Stimulated activated CD4-positive, alpha-beta T cell treated with anti-CD3 and anti-CD28 coated beads, Interleukin-2, amount 100 ng/mL, for 48 hours (primary cell): ENCODE measurements at regions not wholly inside any gene's neighbourhood (a gene's known extent, or its start where the extent isn't known, plus 50 kb on each side); places are given as distances from the start of the nearest gene placed in this dataset.

Experiments used
- DNase-seq, 2 donors: peaks; one replicate each; pipeline ENCODE4 v3.0.0-alpha.2; 2020

DNA sequence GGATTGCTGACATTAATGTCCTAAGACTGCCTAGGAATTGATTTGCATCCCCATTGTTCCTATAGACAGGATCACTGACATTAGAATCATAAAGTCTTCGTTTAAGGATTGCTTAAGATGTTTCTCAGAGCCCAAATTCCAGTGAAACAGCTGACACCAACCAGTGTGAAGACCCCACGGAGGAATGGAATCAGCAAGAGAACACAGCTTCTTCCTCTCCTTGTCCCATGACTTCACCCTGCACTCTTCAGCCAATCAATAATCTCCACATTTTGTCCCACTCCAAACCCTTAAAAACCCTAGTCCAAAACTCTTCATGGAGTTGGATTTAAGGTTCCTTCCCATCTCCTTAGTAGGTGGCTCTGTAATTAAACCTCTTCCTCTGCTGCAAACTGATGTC is 157.0 kb upstream of the NDUFV2 start:
- no peak for DNase-seq

DNA sequence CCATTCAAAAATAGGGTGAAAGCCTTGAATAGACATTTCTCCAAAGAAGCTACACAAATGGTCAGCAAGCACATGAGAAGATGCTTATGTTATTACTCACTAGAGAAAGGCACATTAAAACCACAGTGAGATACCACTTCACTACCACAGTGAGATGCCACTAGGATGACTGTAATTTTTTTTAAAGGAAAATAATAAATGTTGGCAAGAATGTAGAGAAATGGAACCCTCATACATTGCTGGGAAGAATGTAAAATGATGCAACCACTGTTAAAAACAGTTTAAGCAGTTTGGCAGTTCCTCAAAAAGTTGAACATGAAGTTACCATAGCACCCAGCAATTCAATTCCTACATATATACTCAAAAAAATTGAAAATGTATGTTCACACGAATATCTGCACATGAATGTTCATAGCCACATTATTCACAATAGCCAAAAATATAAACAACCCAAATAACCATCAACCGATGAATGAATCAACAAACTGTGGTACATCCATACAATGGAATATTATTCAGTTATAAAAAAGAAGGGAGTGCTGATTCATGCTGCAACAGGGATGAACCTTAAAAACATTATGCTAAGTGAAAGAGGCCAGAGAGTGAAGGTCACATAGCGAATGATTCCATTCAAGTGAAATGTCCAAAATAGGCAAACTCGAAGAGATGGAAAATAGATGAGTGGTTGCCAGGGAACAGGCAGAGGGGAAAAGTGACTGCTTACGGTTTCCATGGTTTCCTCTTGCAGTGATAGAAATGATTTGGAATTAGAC is 156.2 kb upstream of the NDUFV2 start:
- DNase-seq, result no peak

DNA sequence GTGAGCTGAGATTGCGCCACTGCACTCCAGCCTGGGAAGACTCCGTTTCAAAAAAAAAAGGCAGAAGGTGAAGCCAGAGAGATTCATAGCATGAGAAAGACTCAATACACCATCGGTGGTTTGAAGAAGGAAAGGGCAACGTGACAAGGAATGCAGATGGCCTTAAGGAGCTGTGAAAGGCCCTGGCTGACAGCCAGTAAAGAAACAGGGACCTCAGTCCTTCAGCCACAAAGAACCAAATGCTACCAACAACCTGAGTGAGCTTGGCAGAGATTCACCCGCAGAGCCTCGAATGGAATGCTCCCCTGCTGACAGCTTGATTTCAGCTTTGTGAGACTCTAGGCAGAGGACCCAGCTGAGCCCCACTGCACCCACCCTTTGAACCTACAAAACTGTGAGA is 154.9 kb upstream of the NDUFV2 start:
- no peak for DNase-seq

DNA sequence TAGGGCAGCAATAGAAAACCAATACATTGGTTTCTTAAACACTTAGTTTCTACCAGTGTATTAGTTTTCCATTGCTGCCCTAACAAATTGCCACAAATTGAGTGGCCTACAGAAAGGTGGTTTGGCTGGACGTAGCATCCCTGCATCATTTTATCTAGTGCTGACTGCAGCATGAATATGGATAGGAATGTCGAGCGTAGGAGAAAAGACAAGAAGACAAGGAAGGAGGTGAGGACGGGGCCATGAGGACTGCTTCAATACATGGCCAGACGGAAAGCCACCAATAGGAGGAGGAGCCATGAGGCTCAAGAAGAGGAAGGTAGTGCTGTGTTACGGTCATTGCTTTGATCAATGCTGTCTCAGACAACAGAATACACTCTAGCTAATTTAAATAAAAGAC is 154.5 kb upstream of the NDUFV2 start:
- no peak for DNase-seq

DNA sequence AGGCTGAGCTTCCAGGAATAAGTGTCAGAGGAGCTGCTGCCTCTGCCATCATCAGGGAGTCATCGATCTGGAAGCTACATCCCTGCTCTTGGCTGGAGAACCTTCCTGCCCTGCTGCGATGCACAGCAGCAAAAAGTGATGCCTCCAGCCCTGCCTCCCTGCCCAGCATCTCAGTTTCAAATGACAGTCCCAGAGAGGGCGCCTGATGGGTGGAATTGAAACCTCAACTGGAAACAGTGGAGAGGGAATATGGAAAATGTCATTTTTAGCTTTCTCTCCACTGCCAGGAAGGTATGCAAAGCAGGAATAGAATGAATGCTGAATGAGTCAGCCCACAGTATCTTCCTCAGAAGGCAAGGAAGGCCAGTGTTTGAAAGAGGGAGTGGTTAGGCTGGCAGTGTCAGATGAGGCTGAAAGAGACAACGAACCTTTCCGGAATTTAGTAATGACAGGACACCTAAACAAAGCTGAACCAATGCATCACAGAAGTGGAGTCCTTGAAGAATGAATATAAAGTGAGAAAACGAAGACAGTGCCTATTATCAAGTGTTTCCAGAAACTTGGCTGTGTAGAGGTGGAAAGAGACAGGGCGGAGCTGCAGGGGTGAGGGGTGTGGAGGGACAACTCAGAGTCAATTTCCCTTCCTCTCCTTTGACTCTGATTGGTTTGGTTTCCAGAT is 153.9 kb upstream of the NDUFV2 start:
- DNase-seq, result no peak

DNA sequence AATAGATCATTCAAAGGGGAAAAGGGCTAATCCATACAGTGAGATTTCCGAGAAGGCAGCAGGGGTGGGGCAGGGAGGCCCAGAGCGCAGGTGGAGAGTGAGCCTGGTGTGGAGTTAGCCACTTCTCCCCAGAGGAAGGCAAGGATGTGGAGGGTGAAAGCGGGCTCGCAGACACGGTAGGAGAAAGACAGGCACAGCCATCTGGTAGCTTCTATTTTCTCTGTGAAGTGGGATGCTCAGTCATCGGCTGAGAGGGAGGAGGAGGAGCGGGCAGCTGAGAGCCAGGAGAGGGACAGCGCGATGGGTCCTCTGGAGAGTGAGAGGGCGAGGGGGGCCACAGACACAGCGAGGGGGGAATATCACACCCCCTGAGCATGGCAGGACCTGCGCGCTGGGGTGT is 153.3 kb upstream of the NDUFV2 start:
- DNase-seq, result no peak

DNA sequence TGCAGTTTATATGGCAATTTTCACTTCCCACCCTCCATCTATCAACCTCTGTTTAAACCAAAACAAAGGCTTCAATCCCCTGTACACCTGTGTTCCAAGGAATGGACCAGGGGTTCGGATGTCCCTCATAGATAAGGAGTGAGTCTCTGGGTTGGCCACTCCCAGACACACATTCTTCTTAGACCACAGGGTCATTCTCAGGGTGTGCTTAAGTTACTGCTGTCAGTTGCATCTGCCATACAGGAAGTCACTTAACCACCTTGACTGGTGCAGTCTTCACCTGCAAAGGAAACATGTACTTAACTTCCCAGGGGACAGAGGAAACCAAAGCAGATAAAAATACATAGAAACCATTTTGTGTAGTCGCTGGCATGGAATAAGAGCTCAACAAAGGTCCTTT is 151.0 kb upstream of the NDUFV2 start:
- no peak for DNase-seq

DNA sequence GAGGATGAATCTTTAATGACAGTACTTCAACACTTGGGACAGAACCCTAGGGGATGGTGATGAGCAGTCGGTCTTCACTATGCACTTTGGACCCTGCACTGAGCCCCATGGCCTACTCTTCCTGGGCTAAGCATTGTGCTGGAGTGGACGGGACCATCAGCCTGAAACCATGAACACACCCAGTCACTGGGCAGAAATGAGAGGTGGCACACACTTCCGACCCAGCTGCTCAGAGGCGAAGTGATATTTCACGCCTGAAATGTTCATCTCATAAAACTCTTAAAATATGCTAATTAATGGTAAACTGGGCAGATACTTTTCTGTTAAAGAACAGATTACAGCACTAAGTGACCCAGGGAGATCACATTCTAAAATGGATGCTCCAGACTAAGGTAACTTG is 150.3 kb upstream of the NDUFV2 start:
- no peak for DNase-seq

DNA sequence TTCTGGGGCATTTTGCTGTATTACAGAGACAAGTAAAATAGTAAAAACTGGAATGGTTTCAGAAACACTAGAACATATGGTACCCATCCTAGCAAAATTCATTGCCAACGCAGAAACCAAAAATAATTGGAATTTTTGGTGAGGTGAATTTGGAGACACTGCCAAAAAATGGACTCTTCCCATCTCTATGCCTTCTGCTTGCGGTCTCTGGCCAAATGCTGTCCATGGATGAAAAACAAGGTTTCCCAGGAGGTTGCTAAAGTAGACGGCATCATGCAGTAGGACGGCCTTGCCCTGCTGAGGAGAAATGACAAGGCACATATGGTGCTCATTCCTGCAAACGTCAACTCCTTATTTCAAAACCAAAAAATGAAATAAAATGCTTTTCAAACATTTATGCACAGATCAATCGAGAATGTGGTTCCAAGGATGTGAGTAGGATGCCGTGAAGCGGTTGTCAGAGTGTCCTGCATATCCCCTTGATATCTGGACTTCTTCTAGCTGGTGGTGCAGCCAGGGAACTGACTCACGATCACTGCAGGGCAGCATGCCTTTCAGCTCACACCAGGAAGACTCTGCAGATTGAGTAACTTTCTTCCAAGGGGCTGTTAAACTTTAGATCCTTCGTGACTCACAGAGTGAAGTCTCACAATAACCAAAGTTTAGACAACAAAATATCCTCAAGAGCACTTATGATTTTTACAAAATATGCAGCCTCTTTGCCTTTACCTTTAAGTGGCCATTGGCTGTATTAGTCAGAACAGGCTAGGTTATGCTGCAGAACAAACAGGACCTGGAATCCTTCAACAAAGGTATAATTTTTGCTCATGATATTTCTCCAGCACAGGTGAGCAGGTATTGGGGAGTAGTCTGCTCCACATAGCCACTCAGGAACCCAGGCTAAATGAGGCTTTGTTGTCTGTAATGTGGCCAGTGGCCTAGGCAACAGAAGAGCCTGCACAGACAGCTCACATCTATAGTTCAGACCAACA is 149.4 kb upstream of the NDUFV2 start:
- DNase-seq, result no peak

DNA sequence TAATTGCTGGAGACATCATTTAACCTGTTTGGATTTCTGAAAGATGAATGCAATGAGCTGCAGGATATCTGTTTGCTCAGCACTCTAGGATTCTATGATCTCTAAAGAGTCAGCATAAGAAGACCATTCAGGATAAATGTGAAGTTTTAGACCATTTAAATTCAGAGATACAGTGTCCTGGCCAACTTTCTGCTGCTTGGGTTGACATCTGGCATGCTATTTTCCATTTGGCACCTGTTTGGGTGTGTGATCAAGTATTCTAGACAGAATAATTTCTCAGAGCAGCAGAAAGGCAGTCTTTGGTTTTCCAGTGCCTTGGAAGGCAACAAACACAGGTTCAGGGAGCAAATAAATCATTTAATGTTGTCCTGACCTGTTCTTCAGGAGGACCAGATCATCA is 144.8 kb upstream of the NDUFV2 start:
- no peak for DNase-seq

DNA sequence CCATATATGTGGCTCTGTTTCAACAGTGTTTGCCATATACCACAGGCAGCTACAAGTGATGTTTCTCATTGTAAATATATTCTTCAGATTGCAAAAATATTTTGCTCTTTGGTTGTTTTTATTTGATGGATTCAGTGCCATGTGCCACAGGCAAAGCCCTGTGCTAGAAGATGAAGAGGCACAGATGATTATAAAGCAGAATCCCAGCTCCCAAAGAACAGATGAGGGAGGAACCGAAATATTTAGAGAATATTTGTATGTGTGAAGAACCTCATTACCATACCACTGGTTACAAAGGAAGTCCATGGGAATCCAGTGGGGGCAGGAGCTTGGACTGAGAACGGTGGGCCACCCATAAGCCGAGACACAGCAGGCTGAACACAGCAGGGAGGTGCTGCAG is 143.8 kb upstream of the NDUFV2 start:
- no peak for DNase-seq

DNA sequence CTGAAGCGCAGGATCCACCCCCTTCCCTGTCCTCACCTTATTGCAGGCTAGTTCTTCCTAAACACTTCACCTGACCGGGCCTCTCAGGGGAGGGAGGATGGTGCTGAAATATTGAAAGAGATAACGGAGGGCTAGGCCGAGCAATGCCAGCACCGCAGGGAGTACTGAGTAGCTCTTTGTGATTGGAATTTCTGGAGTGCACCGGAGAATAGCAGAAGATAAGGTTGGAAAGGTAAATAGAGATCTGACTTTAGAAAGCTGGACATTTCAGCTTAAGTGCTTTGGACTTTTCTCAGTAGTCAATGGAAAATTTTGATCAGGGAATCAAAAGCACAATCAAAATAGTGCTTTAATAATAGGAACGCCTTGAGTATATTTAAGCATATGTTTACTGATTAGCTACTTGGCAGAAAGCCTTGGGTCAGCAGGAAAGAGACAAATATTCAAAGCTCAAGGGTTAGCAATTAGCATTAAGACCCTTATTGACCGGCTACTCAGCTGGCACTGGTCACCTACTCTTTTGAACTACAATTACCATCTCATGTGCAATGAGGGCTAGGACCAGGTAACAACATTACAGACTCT is 142.9 kb upstream of the NDUFV2 start:
- DNase-seq, result no peak

DNA sequence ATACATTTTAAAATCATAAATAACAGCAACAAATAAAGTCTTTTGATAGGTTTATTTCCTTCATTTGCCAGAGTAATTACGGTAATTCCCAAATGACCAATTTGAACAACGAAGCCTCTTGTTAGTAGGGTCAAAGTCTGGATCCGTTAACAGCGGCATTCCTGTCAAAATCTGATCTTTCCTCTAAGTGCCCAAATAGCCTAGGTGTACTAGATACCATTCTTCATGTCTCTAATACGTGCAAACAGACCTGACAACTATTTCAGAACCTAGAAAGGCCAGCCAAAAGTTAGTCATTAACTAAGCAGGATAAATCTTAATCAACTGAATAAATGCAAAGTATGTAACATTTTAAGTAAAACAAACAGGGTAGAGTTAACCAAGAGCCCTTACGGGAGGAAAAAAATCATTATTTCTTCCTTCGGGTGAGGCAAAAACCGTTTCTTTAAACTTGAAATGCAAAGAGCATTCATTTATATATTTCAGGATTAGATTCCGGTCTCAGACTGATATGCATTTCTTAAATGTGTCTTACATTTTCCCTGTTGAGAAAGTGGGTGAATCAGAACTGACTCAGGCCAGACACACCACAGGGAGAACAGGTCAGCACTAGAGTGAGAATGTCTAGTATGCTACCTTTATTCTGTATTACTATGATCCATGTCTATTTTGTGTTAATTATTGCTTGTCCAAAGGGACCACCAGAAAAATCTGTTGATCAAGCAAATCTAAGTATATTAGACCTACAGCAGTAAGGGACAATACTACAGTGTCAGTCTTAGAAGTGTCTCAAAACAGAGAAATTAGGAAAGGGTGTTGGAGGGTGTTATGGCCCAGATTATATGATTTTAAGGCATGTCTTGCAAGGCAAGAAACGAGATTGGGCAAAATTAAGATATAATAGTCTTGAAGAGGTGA is 141.5 kb upstream of the NDUFV2 start:
- DNase-seq, result no peak

DNA sequence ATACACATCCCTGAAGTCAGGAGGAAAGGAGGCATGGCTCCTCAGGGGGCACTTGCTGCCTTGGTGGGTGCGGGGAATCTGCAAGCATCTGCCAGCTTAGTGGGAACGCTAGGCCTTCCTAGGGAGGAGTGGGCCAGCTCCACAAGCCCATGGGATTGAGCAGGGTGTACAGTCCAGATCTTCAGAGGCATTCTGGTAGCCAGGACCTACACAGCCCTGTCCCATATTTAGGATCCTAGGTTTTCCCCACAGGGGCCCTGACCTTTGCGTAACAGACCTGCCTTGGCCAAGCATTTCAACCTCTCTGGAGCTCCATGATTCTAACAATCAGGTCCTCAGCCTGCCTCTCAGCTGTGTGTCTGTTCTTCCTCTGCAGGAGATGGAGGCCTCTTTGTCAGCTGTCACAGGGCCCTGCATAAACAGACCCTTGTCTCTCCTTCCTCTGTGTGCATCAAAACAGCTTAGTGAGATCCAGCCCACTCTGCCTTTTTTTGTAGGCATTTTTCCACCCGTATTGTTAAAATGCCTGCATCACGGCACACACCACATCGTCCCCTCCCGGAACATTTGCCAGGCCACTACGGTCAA is 140.2 kb upstream of the NDUFV2 start:
- no peak for DNase-seq

DNA sequence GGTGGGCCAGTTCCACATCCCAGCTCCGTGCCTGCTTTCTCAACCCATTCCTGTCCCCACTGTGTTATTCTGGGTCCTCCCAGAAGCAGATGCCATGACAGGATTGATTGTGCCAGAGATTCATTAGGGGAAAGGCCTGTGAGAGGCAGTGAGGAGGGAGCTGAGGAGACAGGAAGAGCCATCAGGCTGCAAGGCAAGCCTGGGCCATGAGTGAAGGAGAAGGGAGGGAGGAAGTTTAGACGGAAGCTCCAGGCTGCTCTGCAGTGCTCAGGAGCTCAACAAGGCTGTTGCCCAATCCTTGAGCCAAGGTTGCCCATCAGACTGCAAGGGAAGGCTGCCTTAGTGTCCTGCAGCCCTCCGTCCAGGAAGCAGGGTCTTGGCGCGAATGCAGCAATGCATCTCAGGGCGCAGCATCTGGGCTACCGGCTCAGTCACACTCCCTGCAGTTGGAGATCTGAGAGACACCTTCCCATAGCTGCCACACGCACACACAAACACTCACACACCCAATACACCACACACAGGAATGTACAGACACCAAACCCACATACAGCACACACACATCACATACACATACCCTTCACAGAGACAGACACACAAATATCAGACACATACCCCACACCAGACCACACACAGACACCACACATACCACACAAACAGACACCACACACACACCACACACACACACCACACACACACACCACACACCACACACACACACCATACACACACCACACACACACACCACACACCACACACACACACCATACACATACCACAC is 139.5 kb upstream of the NDUFV2 start:
- no peak for DNase-seq

DNA sequence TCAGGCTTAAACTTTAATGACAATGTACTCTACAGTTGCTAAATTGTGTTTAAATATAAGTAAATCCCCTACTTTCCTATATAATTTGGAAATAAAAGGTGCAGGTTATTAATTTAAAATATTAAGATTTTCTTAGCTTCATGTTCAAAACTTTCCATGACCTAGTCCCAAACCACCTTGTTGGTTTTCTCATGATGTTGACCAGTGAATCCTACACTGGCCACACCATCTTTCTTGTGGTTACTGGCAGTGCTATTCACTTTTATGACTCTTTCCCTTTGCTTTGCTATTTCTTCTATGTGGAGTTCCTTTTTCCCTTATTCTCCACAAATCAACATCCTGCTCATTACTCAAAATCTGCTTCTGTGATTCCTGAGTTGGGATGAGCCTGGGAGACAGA is 138.6 kb upstream of the NDUFV2 start:
- DNase-seq, result no peak

DNA sequence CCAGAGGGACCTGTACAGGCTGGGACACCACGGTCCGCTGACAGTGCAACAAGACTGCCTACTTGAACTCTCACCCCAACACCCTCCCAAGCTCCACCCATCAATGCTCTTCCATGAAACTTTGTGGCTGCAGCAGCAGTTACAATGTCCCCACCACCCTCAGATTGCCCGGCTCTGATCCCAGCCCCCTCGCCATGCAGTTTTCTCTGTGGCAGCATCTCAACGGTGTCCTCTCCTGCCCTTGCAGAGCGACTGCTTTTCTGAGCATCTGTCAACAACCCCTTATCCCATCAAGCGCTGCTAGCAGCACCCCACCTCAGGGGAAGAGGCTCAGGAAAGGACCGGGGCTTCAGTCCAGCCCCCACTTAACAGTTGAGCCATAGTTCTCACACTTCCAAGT is 137.1 kb upstream of the NDUFV2 start:
- no peak for DNase-seq

DNA sequence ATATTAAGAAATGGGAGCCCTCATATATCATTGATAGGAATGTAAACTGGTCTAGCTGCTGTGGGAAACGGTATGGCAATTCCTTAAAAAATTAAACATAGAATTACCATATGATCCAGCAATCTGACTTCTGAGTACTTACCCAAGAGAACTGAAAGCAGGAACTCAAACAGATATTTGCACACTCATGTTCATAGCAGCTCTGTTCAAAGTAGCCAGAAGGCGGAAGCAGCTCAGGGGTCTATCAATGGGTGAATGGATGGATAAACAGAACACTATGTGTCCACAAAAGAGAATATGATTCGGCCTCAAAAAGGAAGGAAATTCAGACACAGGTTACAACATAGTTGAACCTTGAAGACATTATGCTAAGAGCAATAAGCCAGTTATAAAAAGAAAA is 135.7 kb upstream of the NDUFV2 start:
- DNase-seq, result no peak

DNA sequence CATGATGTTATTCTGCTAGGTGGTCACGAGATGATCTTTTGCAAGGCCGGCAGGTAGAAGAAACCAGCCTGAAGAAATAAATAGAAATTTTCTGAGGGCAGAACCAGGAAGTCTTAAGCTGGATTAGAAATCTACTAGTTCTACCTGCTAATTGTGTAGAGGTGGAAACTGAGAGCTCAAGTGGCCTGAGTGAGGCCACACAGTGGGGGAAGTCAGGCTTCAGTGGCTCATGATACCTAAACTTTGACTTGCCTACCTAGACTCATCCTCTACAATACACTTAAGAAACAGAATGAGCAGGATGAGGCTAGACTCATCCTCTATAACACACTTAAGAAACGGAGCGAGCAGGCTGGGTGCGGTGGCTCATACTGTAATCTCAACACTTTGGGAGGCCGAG is 134.9 kb upstream of the NDUFV2 start:
- DNase-seq, result no peak

DNA sequence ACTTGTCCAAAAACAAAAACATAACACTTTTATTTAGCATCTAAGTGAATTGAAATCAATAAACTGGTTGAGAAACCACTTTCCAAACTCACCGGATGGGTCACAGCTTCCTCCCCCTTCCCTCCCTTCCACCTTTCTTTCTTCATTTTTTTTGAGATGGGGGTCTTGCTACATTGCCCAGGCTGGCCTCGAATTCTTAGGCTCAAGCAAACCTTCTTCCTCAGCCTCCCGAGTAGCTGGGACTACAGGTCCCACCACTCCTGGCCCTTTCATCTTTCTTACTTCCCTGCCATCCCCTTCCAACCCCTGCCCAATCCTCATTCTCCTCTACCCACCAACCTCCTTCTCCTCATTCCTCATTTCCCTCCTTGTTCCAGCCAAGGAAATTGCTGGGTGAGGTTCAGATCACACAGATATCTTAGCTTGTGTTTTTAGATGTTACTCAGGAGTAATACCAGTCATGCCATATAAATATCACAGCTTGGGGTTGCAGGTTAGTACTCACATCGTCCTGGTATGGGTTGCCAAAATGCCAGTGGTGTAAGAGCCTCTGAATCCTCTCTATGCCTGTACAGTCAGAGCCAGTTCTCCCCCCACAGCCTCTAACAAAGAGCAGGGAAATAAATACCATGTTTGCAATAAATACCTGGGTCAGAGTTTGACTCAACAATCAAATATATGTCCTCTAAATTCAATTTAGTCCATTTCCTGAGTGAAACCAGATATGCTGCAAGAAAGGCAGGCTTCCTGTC is 132.7 kb upstream of the NDUFV2 start:
- DNase-seq, result no peak
